A549 (cell line): ENCODE measurements at regions not wholly inside any gene's neighbourhood (a gene's known extent, or its start where the extent isn't known, plus 50 kb on each side); places are given as distances from the start of the nearest gene placed in this dataset.

ENCODE experiments used
- ATAC-seq, 2 experiments: fragments of 200-7000 bp in 1 of 2; fragments of >200 bp in 1 of 2; cut with Nextera tagmentation in 1 of 2; cut with Tn5 transposase in 1 of 2; 3 replicates each; pipeline versions ENCODE4 v1.8.0 to v1.9.1; 2018 to 2020; ENCODE audit warnings: mild to moderate bottlenecking in 1 of 2, moderate library complexity in 1 of 2
- CTCF ChIA-PET: fragments of 300-600 bp; sonication (Branson Sonifier 250); formaldehyde crosslinking; extraction: SDS; loops from one replicate; lab custom pipeline; 2021; ENCODE audit warnings: antibody characterized with exemption, inconsistent platforms; lab: Yijun Ruan, JAX
- POLR2A ChIA-PET: fragments of 350-600 bp; formaldehyde crosslinking; extraction: SDS; loops from one replicate; lab custom pipeline; 2021; ENCODE audit warnings: antibody characterized with exemption, inconsistent platforms; lab: Yijun Ruan, JAX
- DNase-seq, 2 experiments: peaks; one replicate each; pipeline versions ENCODE4 v3.0.0 to v3.0.0-alpha.2; 2011 to 2016; ENCODE audit warnings: low read depth in 1 of 2, low spot score in 1 of 2
- FAIRE-seq: peaks from 2 replicates; lab custom pipeline; 2011; peaks lifted over from hg19 to GRCh38; lab: Jason Lieb, UNC
- H3K27ac ChIP-seq, 2 experiments: fragments of >200 bp; sonication (Bioruptor Twin); formaldehyde crosslinking; 3 replicates each; pipeline ENCODE4 v1.5.1; 2016 to 2017
- H3K4me1 ChIP-seq: fragments of >200 bp; sonication (Bioruptor Twin); formaldehyde crosslinking; 3 replicates; pipeline ENCODE4 v1.6.1; 2016
- H3K4me2 ChIP-seq: fragments of >200 bp; sonication (Bioruptor Twin); formaldehyde crosslinking; 3 replicates; pipeline ENCODE4 v1.6.1; 2016
- H3K4me3 ChIP-seq: fragments of >200 bp; sonication (Bioruptor Twin); formaldehyde crosslinking; 3 replicates; pipeline ENCODE4 v1.5.1; 2016
- H3K9me3 ChIP-seq: fragments of >200 bp; sonication (Bioruptor Twin); formaldehyde crosslinking; 3 replicates; pipeline ENCODE4 v1.6.1; 2016
- CBX2 ChIP-seq: fragments of 200-600 bp; sonication (generic); IDR thresholded peaks from 2 replicates; pipeline ENCODE4 v1.6.1; 2016; ENCODE audit warnings: low read depth, mild to moderate bottlenecking, borderline replicate concordance
- CEBPB ChIP-seq, 2 experiments: fragments of >200 bp in 1 of 2; sonication (Bioruptor Twin) in 1 of 2; formaldehyde crosslinking in 1 of 2; IDR thresholded peaks; 2 replicates each; pipeline ENCODE4 v1.6.1; 2012 to 2016
- EP300 ChIP-seq, 2 experiments: fragments of >200 bp; sonication (Bioruptor Twin); formaldehyde crosslinking; IDR thresholded peaks; 2 replicates in 1 of 2; 3 replicates in 1 of 2; pipeline ENCODE4 v1.6.1; 2016 to 2017
- ESRRA ChIP-seq: fragments of 150-350 bp; IDR thresholded peaks from 2 replicates; pipeline ENCODE4 v1.6.1; 2014; ENCODE audit warnings: mild to moderate bottlenecking, low read length, borderline replicate concordance
- FOSB ChIP-seq: fragments of 250-450 bp; sonication (Bioruptor Pico); IDR thresholded peaks from 2 replicates; pipeline ENCODE4 v1.5.0; 2020; ENCODE audit warnings: mild to moderate bottlenecking, moderate library complexity
- GATA3 ChIP-seq: IDR thresholded peaks from 2 replicates; pipeline ENCODE4 v1.6.1; 2012; ENCODE audit warnings: borderline replicate concordance
- HOXA7 ChIP-seq: fragments of 250-450 bp; sonication (Bioruptor Pico); IDR thresholded peaks from 2 replicates; pipeline ENCODE4 v1.5.0; 2020; ENCODE audit warnings: mild to moderate bottlenecking, moderate library complexity
- JUN ChIP-seq, 2 experiments: fragments of >200 bp; sonication (Bioruptor Twin); formaldehyde crosslinking; IDR thresholded peaks; 2 replicates in 1 of 2; 3 replicates in 1 of 2; pipeline ENCODE4 v1.6.1; 2016 to 2017
- MAFK ChIP-seq: fragments of 450-650 bp; IDR thresholded peaks from 2 replicates; pipeline ENCODE4 v1.6.1; 2014; ENCODE audit not compliant: partially characterized antibody
- NR3C1 ChIP-seq: fragments of >200 bp; sonication (Bioruptor Twin); formaldehyde crosslinking; IDR thresholded peaks from 3 replicates; pipeline ENCODE4 v1.6.1; 2017
- PHF8 ChIP-seq: fragments of 200-600 bp; sonication (generic); IDR thresholded peaks from 2 replicates; pipeline ENCODE4 v1.6.1; 2016; ENCODE audit warnings: low read depth, mild to moderate bottlenecking, antibody characterized with exemption, moderate library complexity, borderline replicate concordance
- POLR2A ChIP-seq: IDR thresholded peaks from 2 replicates; pipeline ENCODE4 v1.6.1; 2012; ENCODE audit warnings: mild to moderate bottlenecking, low read length
- POLR2AphosphoS2 ChIP-seq: conservative IDR thresholded peaks from 2 replicates; pipeline ENCODE4 v1.6.1; 2012; ENCODE audit warnings: low read length, improper control_type of control experiment, inconsistent platforms
- RARB ChIP-seq: fragments of 250-450 bp; sonication (Bioruptor Pico); IDR thresholded peaks from 2 replicates; pipeline ENCODE4 v1.8.0; 2021; ENCODE audit warnings: mild to moderate bottlenecking, moderate library complexity
- RCOR1 ChIP-seq: fragments of 150-350 bp; IDR thresholded peaks from 2 replicates; pipeline ENCODE4 v1.6.1; 2014; ENCODE audit warnings: antibody characterized with exemption, low read length, low read depth
- RFX5 ChIP-seq: fragments of 450-650 bp; IDR thresholded peaks from 2 replicates; pipeline ENCODE4 v1.7.1; 2014; ENCODE audit warnings: antibody characterized with exemption, mild to moderate bottlenecking, moderate library complexity
- SMC3 ChIP-seq: fragments of >200 bp; sonication (Bioruptor Twin); formaldehyde crosslinking; IDR thresholded peaks from 3 replicates; pipeline ENCODE4 v1.6.1; 2018; ENCODE audit warnings: inconsistent platforms
- SREBF2 ChIP-seq: fragments of 450-650 bp; IDR thresholded peaks from 2 replicates; pipeline ENCODE4 v1.6.1; 2014; ENCODE audit warnings: mild to moderate bottlenecking, moderate library complexity
- WGBS: methylation state at CpG from one replicate; pipeline ENCODE4 v1.1.6; 2017; ENCODE audit errors: missing lambda C conversion rate; 5-methylcytosine and 5-hydroxymethylcytosine counted together
- TF ChIP-seq, protein P1 (sequence below): fragments of >200 bp; sonication (Bioruptor Twin); formaldehyde crosslinking; IDR thresholded peaks from 2 replicates; pipeline ENCODE4 v1.6.1; 2016
- TF ChIP-seq, protein P2 (sequence below): IDR thresholded peaks from 2 replicates; pipeline ENCODE4 v1.6.1; 2012
- TF ChIP-seq, protein P3 (sequence below): fragments of 450-650 bp; IDR thresholded peaks from 2 replicates; pipeline ENCODE4 v1.6.1; 2014; ENCODE audit warnings: antibody characterized with exemption
- TF ChIP-seq, protein P4 (sequence below): fragments of >200 bp; sonication (Bioruptor Twin); formaldehyde crosslinking; IDR thresholded peaks from 3 replicates; pipeline ENCODE4 v1.5.1; 2016
- TF ChIP-seq, protein P5 (sequence below): fragments of 250-450 bp; sonication (Bioruptor Pico); IDR thresholded peaks from 2 replicates; pipeline ENCODE4 v1.5.0; 2020; ENCODE audit warnings: low read depth, mild to moderate bottlenecking, moderate library complexity
- TF ChIP-seq, protein P6 (sequence below): fragments of 200-600 bp; sonication (generic); IDR thresholded peaks from 2 replicates; pipeline ENCODE4 v1.6.1; 2016; ENCODE audit warnings: antibody characterized with exemption, mild to moderate bottlenecking, moderate library complexity

DNA sequence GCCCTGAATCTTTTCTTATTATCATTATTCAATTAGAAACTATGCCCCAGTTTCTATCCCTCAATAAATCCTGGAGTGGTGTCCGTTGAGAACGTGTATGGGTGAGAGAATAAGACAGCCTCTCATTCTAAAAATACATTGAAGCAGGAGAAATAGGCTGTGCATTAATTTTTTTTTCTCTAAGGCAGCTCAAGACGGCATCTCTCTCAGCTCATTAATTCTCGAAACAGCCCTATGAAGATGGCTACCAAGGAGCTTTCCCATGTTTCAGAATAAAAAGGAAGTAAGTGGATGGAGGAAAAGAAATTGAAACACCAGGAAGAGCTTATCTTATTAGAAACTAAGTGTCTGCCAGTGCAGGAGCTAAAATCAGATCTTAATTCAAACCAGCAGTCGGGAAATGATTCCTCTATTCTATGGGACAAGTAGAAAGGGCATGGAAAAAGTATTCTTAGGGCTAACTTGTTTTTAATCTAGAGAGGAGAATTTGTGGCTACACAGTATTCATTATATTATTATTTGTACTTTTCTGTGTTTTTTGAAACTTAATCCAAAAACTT, 347.1 kb upstream of the PLD5 start:
- Histone ChIP-seq H3K4me3 (no peak overlapping the region), H3K4me1 (peaks cover 23% of the 10 kb centered on the region), H3K9me3 (no peaks in the 10 kb centered on the region), H3K27ac (no peak overlapping the region), H3K4me2 (no peak overlapping the region)
- ATAC-seq, result no peak
- no peak for DNase-seq
- 57% methylated on average over 5 of the region's 5 CpGs for WGBS
- TF ChIP-seq GATA3 (no peak), POLR2AphosphoS2 (no peak), RARB (CRISPR knock-in tag) (no peak), MAFK (no peak), ESRRA (no peak), FOSB (CRISPR knock-in tag) (no peak), CBX2 (no peak), JUN (IDR thresholded peaks at IDR 0.05) (no peak), SREBF2 (no peak)
- TF ChIP-seq, protein P1, sequence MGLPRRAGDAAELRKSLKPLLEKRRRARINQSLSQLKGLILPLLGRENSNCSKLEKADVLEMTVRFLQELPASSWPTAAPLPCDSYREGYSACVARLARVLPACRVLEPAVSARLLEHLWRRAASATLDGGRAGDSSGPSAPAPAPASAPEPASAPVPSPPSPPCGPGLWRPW, result no peak
- TF ChIP-seq, protein P2, sequence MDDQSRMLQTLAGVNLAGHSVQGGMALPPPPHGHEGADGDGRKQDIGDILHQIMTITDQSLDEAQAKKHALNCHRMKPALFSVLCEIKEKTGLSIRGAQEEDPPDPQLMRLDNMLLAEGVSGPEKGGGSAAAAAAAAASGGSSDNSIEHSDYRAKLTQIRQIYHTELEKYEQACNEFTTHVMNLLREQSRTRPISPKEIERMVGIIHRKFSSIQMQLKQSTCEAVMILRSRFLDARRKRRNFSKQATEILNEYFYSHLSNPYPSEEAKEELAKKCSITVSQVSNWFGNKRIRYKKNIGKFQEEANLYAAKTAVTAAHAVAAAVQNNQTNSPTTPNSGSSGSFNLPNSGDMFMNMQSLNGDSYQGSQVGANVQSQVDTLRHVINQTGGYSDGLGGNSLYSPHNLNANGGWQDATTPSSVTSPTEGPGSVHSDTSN, result no peak
- TF ChIP-seq, protein P3, sequence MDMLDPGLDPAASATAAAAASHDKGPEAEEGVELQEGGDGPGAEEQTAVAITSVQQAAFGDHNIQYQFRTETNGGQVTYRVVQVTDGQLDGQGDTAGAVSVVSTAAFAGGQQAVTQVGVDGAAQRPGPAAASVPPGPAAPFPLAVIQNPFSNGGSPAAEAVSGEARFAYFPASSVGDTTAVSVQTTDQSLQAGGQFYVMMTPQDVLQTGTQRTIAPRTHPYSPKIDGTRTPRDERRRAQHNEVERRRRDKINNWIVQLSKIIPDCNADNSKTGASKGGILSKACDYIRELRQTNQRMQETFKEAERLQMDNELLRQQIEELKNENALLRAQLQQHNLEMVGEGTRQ, result no peak
- TF ChIP-seq, protein P4, sequence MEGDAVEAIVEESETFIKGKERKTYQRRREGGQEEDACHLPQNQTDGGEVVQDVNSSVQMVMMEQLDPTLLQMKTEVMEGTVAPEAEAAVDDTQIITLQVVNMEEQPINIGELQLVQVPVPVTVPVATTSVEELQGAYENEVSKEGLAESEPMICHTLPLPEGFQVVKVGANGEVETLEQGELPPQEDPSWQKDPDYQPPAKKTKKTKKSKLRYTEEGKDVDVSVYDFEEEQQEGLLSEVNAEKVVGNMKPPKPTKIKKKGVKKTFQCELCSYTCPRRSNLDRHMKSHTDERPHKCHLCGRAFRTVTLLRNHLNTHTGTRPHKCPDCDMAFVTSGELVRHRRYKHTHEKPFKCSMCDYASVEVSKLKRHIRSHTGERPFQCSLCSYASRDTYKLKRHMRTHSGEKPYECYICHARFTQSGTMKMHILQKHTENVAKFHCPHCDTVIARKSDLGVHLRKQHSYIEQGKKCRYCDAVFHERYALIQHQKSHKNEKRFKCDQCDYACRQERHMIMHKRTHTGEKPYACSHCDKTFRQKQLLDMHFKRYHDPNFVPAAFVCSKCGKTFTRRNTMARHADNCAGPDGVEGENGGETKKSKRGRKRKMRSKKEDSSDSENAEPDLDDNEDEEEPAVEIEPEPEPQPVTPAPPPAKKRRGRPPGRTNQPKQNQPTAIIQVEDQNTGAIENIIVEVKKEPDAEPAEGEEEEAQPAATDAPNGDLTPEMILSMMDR, result no peak
- TF ChIP-seq, protein P5, sequence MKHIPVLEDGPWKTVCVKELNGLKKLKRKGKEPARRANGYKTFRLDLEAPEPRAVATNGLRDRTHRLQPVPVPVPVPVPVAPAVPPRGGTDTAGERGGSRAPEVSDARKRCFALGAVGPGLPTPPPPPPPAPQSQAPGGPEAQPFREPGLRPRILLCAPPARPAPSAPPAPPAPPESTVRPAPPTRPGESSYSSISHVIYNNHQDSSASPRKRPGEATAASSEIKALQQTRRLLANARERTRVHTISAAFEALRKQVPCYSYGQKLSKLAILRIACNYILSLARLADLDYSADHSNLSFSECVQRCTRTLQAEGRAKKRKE (CRISPR knock-in tag), result no peak
- ChIA-PET POLR2A (no interaction called here), CTCF (no interaction called here)
- no peak for FAIRE-seq

DNA sequence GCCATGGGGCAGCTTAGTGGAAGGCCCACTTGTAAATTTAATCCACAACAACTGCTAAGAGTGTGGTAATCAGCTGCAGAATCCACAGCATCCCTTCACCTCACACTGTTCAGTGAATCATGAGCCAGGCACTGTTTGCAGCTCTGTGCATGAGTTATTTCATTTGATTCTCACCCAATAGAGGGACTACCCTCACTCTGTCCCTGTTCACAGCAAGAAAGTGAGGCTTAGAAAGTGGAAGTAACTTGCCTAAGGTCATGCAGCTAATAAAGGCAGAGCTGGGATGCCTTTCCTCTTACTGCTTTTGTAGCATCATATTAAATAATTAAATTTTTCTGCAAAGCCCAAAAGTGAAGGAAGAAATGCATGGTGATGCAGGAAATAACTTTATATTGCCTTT, 346.5 kb upstream of the PLD5 start:
- FAIRE-seq, result no peak

More for the DNA sequence above, 346.5 kb upstream of the PLD5 start:
- CTCF ChIA-PET, result no interaction called here
- TF ChIP-seq SMC3, result no peak
- TF ChIP-seq, protein P6, sequence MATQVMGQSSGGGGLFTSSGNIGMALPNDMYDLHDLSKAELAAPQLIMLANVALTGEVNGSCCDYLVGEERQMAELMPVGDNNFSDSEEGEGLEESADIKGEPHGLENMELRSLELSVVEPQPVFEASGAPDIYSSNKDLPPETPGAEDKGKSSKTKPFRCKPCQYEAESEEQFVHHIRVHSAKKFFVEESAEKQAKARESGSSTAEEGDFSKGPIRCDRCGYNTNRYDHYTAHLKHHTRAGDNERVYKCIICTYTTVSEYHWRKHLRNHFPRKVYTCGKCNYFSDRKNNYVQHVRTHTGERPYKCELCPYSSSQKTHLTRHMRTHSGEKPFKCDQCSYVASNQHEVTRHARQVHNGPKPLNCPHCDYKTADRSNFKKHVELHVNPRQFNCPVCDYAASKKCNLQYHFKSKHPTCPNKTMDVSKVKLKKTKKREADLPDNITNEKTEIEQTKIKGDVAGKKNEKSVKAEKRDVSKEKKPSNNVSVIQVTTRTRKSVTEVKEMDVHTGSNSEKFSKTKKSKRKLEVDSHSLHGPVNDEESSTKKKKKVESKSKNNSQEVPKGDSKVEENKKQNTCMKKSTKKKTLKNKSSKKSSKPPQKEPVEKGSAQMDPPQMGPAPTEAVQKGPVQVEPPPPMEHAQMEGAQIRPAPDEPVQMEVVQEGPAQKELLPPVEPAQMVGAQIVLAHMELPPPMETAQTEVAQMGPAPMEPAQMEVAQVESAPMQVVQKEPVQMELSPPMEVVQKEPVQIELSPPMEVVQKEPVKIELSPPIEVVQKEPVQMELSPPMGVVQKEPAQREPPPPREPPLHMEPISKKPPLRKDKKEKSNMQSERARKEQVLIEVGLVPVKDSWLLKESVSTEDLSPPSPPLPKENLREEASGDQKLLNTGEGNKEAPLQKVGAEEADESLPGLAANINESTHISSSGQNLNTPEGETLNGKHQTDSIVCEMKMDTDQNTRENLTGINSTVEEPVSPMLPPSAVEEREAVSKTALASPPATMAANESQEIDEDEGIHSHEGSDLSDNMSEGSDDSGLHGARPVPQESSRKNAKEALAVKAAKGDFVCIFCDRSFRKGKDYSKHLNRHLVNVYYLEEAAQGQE, result no peak
- TF ChIP-seq, protein P5 (CRISPR knock-in tag), result no peak
- TF ChIP-seq GATA3, result no peak
- TF ChIP-seq EP300 (IDR thresholded peaks at IDR 0.05), result no peak
- TF ChIP-seq RCOR1, result no peak
- TF ChIP-seq RFX5, result no peak
- no peak for TF ChIP-seq POLR2A
- no peak for TF ChIP-seq HOXA7 (CRISPR knock-in tag)
- no peak for TF ChIP-seq NR3C1
- TF ChIP-seq PHF8, result no peak
- no peak for TF ChIP-seq CEBPB (IDR thresholded peaks at IDR 0.05)
- H3K4me3 ChIP-seq, result no peak overlapping the region
- H3K27ac ChIP-seq, result no peak overlapping the region
- peaks cover 17% of the 10 kb centered on the region; the same call in 2 of the 3 replicates for H3K4me1 ChIP-seq
- H3K4me2 ChIP-seq, result no peak overlapping the region
- DNase-seq (no peak), ATAC-seq (no peak)
- POLR2A ChIA-PET, result no interaction called here
- H3K9me3 ChIP-seq, result no peaks in the 10 kb centered on the region
